Thoracic aorta (tissue), 2 donors: ENCODE measurements at regions not wholly inside any gene's neighbourhood (a gene's known extent, or its start where the extent isn't known, plus 50 kb on each side); places are given as distances from the start of the nearest gene placed in this dataset.

Experiments
- ATAC-seq: fragments of 150-250 bp; one replicate; pipeline ENCODE4 v1.8.0; 2017; ENCODE audit warnings: low read depth; ENCODE audit not compliant: insufficient number of reproducible peaks, low FRiP score
- DNase-seq: peaks from one replicate; pipeline ENCODE4 v3.0.0-alpha.2; 2020; ENCODE audit warnings: low spot score
- H3K27ac ChIP-seq, 2 donors: fragments of 200-600 bp; sonication (generic); 1 replicate in 1 of 2; 2 replicates in 1 of 2; pipeline ENCODE4 v1.5.1; 2016; ENCODE audit warnings: mild to moderate bottlenecking in 2 of 2, moderate library complexity in 2 of 2
- H3K27me3 ChIP-seq: fragments of 200-600 bp; sonication (generic); replicated peaks from 2 replicates; pipeline ENCODE4 v1.6.0; 2016; ENCODE audit warnings: mild to moderate bottlenecking; ENCODE audit not compliant: insufficient read depth
- H3K36me3 ChIP-seq: fragments of 200-600 bp; sonication (generic); one replicate; pipeline ENCODE4 v1.5.1; 2016
- H3K4me1 ChIP-seq, 2 donors: fragments of 200-600 bp; sonication (generic); 1 replicate in 1 of 2; 2 replicates in 1 of 2; pipeline versions ENCODE4 v1.5.1 to v1.6.0; 2016; ENCODE audit warnings: low read depth in 2 of 2, mild to moderate bottlenecking in 1 of 2; ENCODE audit not compliant: control insufficient read depth in 1 of 2
- H3K4me3 ChIP-seq: fragments of 200-600 bp; sonication (generic); 2 replicates; pipeline ENCODE4 v1.5.1; 2016; ENCODE audit warnings: mild to moderate bottlenecking
- H3K9me3 ChIP-seq: fragments of 200-600 bp; sonication (generic); 2 replicates; pipeline ENCODE4 v1.5.1; 2016
- CTCF ChIP-seq: fragments of 200-600 bp; sonication (generic); IDR thresholded peaks from one replicate; pipeline ENCODE4 v1.5.1; 2019; ENCODE audit warnings: antibody characterized with exemption

GRCh38 chr2:41784496-41784895, 263.3 kb upstream of the PKDCC start:
- Histone ChIP-seq H3K27ac (no peak overlapping the region), H3K4me3 (no peak overlapping the region), H3K36me3 (no peaks in the 10 kb centered on the region), H3K4me1 (peaks cover 0 to 10% of the 10 kb centered on the region in 2 donors), H3K9me3 (no peaks in the 10 kb centered on the region), H3K27me3 (no peaks in the 10 kb centered on the region)
- ATAC-seq = no peak
- no peak for TF ChIP-seq CTCF
- DNase-seq = no peak

- H3K4me1 ChIP-seq = peaks cover 0 to 1% of the 10 kb centered on the region in 2 donors
- TF ChIP-seq CTCF = no peak
- H3K27me3 ChIP-seq = no peaks in the 10 kb centered on the region
- ATAC-seq (no peak), DNase-seq (no peak)
- H3K36me3 ChIP-seq = no peaks in the 10 kb centered on the region
- H3K9me3 ChIP-seq = no peaks in the 10 kb centered on the region
- no peak overlapping the region for H3K4me3 ChIP-seq
- H3K27ac ChIP-seq = no peak overlapping the region
Observed at GRCh38 chr2:41785251-41786022, 262.4 kb upstream of the PKDCC start.

DNA sequence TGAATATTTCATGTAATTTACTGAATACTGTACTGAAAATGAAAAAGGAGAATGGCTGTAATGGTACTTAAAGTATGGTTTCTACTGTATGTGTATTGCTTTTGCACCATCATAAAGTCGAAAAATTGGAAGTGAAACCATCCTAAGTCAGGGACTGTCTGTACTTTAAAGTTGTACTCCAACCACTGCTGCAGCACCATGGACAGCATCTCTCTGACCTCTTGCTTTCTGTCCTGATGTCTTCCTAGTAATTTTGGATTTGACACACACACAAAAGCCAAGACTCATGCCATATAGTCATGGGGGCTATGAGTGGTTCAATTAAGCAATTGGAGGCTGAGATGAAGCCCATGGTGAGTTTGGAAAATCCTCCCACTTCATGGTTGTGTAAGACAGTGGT, 256.3 kb upstream of the PKDCC start:
- Histone ChIP-seq H3K27me3 (no peaks in the 10 kb centered on the region), H3K4me3 (no peak overlapping the region), H3K36me3 (no peaks in the 10 kb centered on the region), H3K9me3 (no peaks in the 10 kb centered on the region), H3K27ac (no peak overlapping the region), H3K4me1 (no peaks in the 10 kb centered on the region)
- ATAC-seq = no peak
- TF ChIP-seq CTCF = no peak
- DNase-seq = no peak

DNA sequence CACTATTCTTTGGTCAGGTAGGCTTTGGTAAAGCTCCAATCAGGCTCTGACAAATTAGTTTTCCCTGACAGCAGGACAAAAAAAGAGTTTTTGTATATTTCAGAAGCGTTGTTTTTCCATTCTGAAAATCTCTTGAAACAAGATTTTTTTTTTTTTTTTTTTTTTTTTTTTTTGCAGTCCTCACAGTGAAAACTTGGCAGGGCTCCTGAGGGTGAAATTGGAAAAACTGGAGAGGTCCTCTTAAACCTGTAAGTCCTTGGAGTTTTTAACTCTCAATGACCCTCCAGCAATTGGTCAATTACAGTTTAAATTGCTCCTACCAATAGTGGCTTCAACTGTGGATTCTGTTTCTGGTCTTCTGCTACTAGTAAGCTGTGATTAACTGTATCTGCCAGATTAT, 244.5 kb upstream of the PKDCC start:
- DNase-seq (no peak), ATAC-seq (no peak)
- no peaks in the 10 kb centered on the region for H3K27me3 ChIP-seq
- no peak overlapping the region for H3K27ac ChIP-seq
- TF ChIP-seq CTCF = no peak
- H3K4me3 ChIP-seq = no peak overlapping the region
- no peaks in the 10 kb centered on the region for H3K36me3 ChIP-seq
- H3K4me1 ChIP-seq = no peaks in the 10 kb centered on the region
- peaks cover 7% of the 10 kb centered on the region for H3K9me3 ChIP-seq

DNA sequence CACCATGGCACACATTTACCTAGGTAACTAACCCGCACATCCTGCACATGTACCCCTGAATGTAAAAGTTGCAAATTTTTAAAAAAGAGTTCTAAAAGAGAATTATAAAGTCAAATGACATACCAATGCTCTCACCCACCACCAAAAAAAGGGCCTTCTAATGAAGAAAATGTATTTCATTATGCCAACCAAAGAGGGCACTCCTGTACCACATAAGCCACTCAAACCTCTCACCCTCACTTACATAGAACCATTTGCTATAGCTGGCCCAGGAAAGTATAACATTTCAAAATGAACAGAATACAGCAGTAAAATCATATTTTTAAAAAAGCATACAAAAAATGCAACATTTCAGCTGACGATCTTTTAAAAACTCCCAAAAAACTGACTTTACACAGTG, 241.5 kb upstream of the PKDCC start:
- H3K27me3 ChIP-seq = no peaks in the 10 kb centered on the region
- H3K4me1 ChIP-seq = no peaks in the 10 kb centered on the region
- TF ChIP-seq CTCF = no peak
- H3K27ac ChIP-seq = no peak overlapping the region
- H3K36me3 ChIP-seq = no peaks in the 10 kb centered on the region
- DNase-seq (no peak), ATAC-seq (no peak)
- H3K4me3 ChIP-seq = no peak overlapping the region
- peaks cover 4% of the 10 kb centered on the region for H3K9me3 ChIP-seq
